ENCODE measurements at regions not wholly inside any gene's neighbourhood (a gene's known extent, or its start where the extent isn't known, plus 50 kb on each side); places are given as distances from the start of the nearest gene placed in this dataset.

GRCh38 chr2:58633613-58634365, 392.7 kb upstream of the FANCL start (continued):
- TF ChIP-seq TAF7 (optimal IDR thresholded peaks at IDR 0.05; ENCODE audit: borderline replicate concordance, low read depth, low read length) = no peak
